ENCODE measurements at regions not wholly inside any gene's neighbourhood (a gene's known extent, or its start where the extent isn't known, plus 50 kb on each side); places are given as distances from the start of the nearest gene placed in this dataset.

DNA sequence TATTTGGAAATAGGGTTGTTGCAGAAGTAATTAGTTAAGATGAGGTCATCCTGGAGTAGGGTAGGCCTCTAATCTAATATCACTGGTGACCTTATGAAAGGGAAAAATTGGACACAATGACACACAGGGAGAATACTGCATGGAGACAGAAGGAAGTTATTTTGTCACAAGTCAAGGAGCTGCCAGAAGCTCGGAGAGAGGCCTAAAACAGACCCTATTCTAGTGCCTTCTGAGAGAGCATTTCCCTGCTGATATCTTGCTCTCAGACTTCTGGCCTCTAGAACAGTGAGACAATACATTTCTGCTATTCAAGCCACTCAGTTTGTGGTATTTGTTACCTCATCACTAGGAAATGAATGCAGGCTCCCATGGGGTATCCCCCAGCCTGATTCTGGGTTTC is 332.9 kb downstream of the CSNK1G3 start:
- H3K27ac ChIP-seq (ENCODE audit: low read depth in 2 of 2, low read length in 1 of 2), result no peak overlapping the region
- H3K4me1 ChIP-seq (ENCODE audit: control insufficient read depth in 1 of 2, insufficient read depth in 2 of 2, low read depth in 1 of 2, low read length in 1 of 2), result no peaks in the 10 kb centered on the region; a peak in 1 of 4 replicates
- H3K9ac ChIP-seq, result no peak overlapping the region
- no peak overlapping the region for H2AFZ ChIP-seq (ENCODE audit: low read depth)
- H3K36me3 ChIP-seq (replicated peaks in 1 of 2; ENCODE audit: control insufficient read depth in 1 of 2, insufficient read depth in 2 of 2, low read length in 1 of 2), result no peaks in the 10 kb centered on the region
- H3K9me2 ChIP-seq, result 0 out of 2 replicates have a peak, but pooled peaks cover 3% of the 10 kb centered on the region
- TF ChIP-seq RAD21 (IDR thresholded peaks at IDR 0.05; ENCODE audit: low read length) (no peak), REST (IDR thresholded peaks at IDR 0.05; ENCODE audit: low read depth, low read length) (no peak), EP300 (IDR thresholded peaks at IDR 0.05; ENCODE audit: borderline replicate concordance in 1 of 2, low read depth in 1 of 2, low read length in 1 of 2) (no peak), JUND (IDR thresholded peaks at IDR 0.05) (no peak), TEAD4 (IDR thresholded peaks at IDR 0.05; ENCODE audit: borderline replicate concordance, insufficient read depth) (no peak), CHD2 (IDR thresholded peaks at IDR 0.05; ENCODE audit: low read length, partially characterized antibody) (no peak), MEF2A (IDR thresholded peaks at IDR 0.05; ENCODE audit: borderline replicate concordance, low read depth) (no peak), NRF1 (IDR thresholded peaks at IDR 0.05; ENCODE audit: low read depth, low read length) (no peak), POLR2AphosphoS5 (IDR thresholded peaks at IDR 0.05; ENCODE audit: low read depth, low read length) (no peak), RCOR1 (IDR thresholded peaks at IDR 0.05; ENCODE audit: low read length) (no peak), RXRA (IDR thresholded peaks at IDR 0.05; ENCODE audit: borderline replicate concordance, low read depth) (no peak), EZH2phosphoT487 (IDR thresholded peaks at IDR 0.05; ENCODE audit: borderline replicate concordance, low read depth) (no peak), ELF1 (IDR thresholded peaks at IDR 0.05) (no peak), USF2 (IDR thresholded peaks at IDR 0.05; ENCODE audit: borderline replicate concordance, low read depth, low read length) (no peak), NFIC (IDR thresholded peaks at IDR 0.05; ENCODE audit: borderline replicate concordance) (no peak)
- TF ChIP-seq, protein P1, sequence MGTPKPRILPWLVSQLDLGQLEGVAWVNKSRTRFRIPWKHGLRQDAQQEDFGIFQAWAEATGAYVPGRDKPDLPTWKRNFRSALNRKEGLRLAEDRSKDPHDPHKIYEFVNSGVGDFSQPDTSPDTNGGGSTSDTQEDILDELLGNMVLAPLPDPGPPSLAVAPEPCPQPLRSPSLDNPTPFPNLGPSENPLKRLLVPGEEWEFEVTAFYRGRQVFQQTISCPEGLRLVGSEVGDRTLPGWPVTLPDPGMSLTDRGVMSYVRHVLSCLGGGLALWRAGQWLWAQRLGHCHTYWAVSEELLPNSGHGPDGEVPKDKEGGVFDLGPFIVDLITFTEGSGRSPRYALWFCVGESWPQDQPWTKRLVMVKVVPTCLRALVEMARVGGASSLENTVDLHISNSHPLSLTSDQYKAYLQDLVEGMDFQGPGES (IDR thresholded peaks at IDR 0.05; ENCODE audit: low read depth, low read length), result no peak
- H3K79me2 ChIP-seq (ENCODE audit: insufficient read depth), result no peaks in the 10 kb centered on the region
- WGBS (ENCODE audit: low lambda C conversion rate), result 59% methylated on average over 1 of the region's 1 CpG
- DNase-seq, result no peak
- no peaks in the 10 kb centered on the region for H4K20me1 ChIP-seq (ENCODE audit: insufficient read depth)
- no peak overlapping the region for H3K4me3 ChIP-seq (ENCODE audit: low read depth in 2 of 2, low read length in 1 of 2)
- no peaks in the 10 kb centered on the region for H3K27me3 ChIP-seq (ENCODE audit: insufficient read depth)
- ChIA-PET CTCF (interaction anchor here (1.3 kb wide), 1 partner anchor 31 kb away, joined by 3 read pairs; no protein-coding TSS in a partner anchor), POLR2A (no interaction called here)
- H3F3A ChIP-seq (replicated peaks; ENCODE audit: insufficient read depth), result no peaks in the 10 kb centered on the region
- no peak overlapping the region for H3K4me2 ChIP-seq
- H3K9me3 ChIP-seq, result peaks cover 6% of the 10 kb centered on the region; the same call in 1 of the 2 replicates

All from SK-N-SH (cell line).